ENCODE measurements at regions not wholly inside any gene's neighbourhood (a gene's known extent, or its start where the extent isn't known, plus 50 kb on each side); places are given as distances from the start of the nearest gene placed in this dataset.
"Not testable (repeated sequence)": the region's sequence is repeated elsewhere in the genome, so short reads cannot be mapped to it uniquely, and the experiment has no call there.

DNA sequence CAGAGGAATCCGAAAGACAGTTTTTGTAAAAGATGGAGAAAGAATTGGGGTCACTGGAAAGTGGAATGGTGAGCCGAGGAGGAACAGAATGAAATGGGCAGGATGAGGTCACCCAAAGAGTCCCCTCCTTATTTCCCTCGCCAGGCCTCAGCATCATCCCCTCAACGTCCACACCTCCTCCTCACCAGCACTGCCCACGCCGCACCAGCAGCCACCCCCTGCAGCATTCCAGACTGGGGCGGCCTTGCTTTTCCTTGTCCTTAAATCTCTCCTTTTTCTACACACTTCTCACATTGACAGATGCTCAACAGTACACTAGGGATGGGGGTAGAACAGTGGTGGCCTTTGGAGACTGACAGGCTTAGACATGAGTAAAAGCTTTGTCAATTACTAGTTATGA lies 363.1 kb upstream of the NOX3 start:
- H3K27ac ChIP-seq (ENCODE audit: low read depth, low read length), result no peak overlapping the region
- WGBS, 3 donors, result 77 to 92% (median 80%) methylated on average over 7 of the region's 7 CpGs

GRCh38 chr6:155813548-155813947 lies 357.9 kb upstream of the NOX3 start:
- 76 to 86% (median 80%) methylated on average over 5 of the region's 5 CpGs for WGBS, 3 donors

GRCh38 chr6:155807243-155807642 lies 351.6 kb upstream of the NOX3 start:
- 76 to 93% (median 91%) methylated on average over 6 of the region's 6 CpGs for WGBS, 3 donors
- no peak overlapping the region for H3K27ac ChIP-seq (ENCODE audit: low read depth, low read length)

More at GRCh38 chr6:155813548-155813947, 357.9 kb upstream of the NOX3 start:
- no peak overlapping the region for H3K27ac ChIP-seq (ENCODE audit: low read depth, low read length)

DNA sequence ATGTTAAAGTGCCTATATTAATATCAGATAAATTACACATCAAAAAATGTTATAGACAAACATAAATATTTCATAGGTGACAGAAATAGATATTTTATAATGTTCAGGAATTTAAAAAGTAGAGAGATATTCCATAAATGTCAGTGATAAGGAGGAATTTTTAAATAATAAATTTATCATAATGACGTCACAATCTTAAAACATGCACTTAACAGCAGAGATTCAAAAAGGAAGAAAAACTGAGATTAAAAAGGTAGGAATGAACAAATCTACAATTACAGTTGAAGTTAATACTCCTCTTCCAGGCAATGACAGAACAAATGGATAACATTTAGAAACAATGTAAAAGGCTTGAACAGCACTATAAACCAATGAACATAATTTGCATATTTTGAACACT lies 345.4 kb upstream of the NOX3 start:
- no peak overlapping the region for H3K27ac ChIP-seq (ENCODE audit: low read depth, low read length)
- 88 to 94% (median 88%) methylated on average over 1 of the region's 1 CpG for WGBS, 3 donors

DNA sequence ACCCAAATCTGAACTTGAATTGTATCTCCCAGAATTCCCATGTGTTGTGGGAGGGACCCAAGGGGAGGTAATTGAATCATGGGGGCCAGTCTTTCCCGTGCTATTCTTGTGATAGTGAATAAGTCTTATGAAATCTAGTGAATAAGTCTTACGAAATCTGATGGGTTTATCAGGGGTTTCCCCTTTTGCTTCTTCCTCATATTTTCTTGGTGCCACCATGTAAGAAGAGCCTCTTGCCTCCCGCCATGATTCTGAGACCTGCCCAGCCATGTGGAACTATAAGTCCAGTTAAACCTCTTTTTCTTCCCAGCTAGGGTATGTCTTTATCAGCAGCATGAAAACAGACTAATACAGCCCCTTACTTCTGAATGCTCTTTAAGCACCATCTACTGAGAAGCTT lies 343.2 kb upstream of the NOX3 start:
- whole genome bisulfite sequencing, 3 donors, result 66 to 85% (median 78%) methylated on average over 3 of the region's 3 CpGs
- not testable (repeated sequence) for H3K27ac ChIP-seq (ENCODE audit: low read depth, low read length)

GRCh38 chr6:155795173-155795796 lies 339.6 kb upstream of the NOX3 start:
- WGBS, 3 donors, result 60 to 89% (median 86%) methylated on average over 8 of the region's 8 CpGs
- H3K27ac ChIP-seq (ENCODE audit: low read depth, low read length), result no peak overlapping the region

GRCh38 chr6:155791891-155792290 lies 336.3 kb upstream of the NOX3 start:
- H3K27ac ChIP-seq (ENCODE audit: low read depth, low read length), result no peak overlapping the region
- 77 to 88% (median 81%) methylated on average over 4 of the region's 4 CpGs for WGBS, 3 donors

DNA sequence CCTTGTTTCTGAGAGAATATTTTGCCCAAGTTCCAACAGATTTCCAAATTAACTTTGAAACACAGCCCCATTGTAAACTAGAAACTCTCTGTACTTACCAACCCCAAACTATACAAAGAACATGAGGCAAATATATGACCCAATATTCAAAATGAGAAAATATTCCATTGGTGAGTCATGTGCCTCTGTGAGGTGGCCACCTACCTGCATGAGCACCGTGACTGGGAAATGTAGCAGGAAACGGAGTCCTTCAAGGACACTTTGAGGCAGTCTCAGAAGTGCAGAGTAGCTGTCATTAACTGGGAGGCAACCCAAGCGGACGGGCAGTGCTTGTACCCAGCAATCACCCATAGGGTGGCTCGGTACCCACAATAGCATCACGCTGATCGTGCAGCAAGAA lies 335.5 kb upstream of the NOX3 start:
- H3K27ac ChIP-seq (ENCODE audit: low read depth, low read length), result no peak overlapping the region
- 80 to 95% (median 88%) methylated on average over 7 of the region's 7 CpGs for WGBS, 3 donors

- WGBS, 3 donors, result 84 to 97% (median 92%) methylated on average over 5 of the region's 5 CpGs
- no peak overlapping the region for H3K27ac ChIP-seq (ENCODE audit: low read depth, low read length)
Measured at GRCh38 chr6:155787168-155787567, 331.5 kb upstream of the NOX3 start.

- WGBS, 3 donors, result 82 to 83% (median 83%) methylated on average over 1 of the region's 1 CpG
- no peak overlapping the region for H3K27ac ChIP-seq (ENCODE audit: low read depth, low read length)
Measured at GRCh38 chr6:155786528-155786927, 330.9 kb upstream of the NOX3 start.

DNA sequence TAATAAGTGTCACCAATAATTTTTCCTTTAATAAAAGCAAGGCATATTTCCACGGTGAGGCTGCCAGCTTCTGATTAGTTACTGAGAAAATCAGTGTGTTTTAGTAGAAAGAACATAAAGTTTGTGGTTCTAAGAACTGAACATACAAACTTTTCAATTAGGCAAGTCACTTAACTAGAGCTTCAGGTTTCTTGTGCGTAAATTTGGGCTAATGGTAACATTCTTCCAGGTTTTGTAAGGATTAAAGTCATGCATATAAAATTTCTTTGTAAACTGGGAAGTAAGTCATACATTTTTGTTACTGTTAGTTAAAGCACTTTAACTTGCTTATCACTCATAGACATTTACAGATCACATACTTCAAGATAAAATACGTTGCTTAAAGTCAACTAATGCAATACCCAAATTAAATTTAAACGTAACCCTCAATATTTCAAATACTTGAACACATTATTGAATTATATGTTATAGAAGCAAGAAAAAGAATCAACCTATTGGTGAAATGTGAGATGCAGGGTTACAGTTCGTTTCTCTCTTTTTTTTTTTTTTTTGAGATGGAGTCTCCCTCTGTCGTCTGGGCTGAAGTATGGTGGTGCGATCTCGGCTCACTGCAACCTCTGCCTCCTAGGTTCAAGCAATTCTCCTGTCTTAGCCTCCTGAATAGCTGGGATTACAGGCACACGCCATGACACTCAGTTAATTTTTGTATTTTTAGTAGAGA lies 327.3 kb upstream of the NOX3 start:
- no peak overlapping the region for H3K27ac ChIP-seq (ENCODE audit: low read depth, low read length)
- WGBS, 3 donors, result 68 to 82% (median 79%) methylated on average over 9 of the region's 9 CpGs

DNA sequence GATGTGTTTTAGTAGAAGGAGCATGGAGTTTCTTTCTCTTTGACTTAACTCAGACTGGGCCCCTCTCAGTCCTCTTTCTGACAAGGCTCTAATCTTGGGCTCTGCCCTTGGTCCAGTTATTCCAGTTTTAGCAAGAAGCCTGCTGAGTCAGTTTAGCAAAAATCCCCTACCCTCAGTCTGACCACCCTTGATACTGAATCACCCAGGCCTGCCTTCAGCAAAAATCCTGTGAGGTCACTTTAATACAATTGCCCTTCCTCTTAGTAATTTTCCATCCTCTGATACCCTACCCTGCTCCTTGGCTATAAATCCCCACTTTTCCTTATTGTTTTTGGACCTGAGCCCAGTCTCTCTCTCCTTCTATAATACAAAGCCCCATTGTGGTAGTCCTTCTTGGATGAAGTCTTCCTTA lies 326.7 kb upstream of the NOX3 start:
- no peak overlapping the region for H3K27ac ChIP-seq (ENCODE audit: low read depth, low read length)

- no peak overlapping the region for H3K27ac ChIP-seq (ENCODE audit: low read depth, low read length)
- 54 to 78% (median 77%) methylated on average over 2 of the region's 2 CpGs for WGBS, 3 donors
Measured at GRCh38 chr6:155779456-155779855, 323.8 kb upstream of the NOX3 start.

GRCh38 chr6:155778336-155778735 lies 322.7 kb upstream of the NOX3 start:
- 87 to 90% (median 87%) methylated on average over 2 of the region's 2 CpGs for WGBS, 3 donors
- H3K27ac ChIP-seq (ENCODE audit: low read depth, low read length), result no peak overlapping the region

DNA sequence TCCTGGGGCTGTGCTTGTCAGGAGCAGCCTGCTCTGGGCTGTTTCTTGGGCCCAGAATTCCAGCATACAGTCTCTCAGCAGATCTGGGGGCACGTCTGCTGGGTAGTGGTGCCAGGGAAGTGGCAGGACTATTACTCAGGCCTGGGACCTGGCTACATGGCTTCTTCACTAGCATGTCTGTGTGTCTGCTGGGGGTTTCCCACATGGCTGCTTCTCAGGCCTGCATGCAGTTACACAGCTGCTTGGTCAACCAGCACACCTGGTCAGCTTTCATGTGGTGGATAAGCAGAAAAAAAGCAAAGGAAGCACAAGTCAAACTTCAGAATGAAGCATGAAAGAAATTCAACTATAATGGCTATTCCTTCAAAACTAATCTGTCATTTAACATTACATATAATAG lies 316.2 kb upstream of the NOX3 start:
- H3K27ac ChIP-seq (ENCODE audit: low read depth, low read length), result no peak overlapping the region
- 87 to 95% (median 92%) methylated on average over 1 of the region's 1 CpG for WGBS, 3 donors

DNA sequence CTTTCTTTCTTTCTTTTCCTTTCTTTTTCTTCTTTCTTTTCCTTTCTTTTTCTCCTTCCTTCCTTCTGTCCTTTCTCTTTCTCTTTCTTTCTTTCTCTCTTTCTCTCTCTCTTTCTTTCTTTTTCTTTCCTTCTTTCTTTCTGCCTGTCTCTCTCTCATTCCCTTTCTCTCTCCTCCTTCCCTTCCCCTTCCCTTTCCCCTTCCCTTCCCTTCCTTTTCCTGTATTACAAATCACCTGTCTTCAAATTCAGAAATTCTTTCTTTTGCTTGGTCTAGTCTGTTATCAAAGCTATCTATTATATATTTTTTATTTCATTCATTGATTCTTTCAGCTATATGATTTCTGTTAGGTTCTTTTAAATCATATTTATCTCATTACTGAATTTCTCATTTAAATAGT lies 315.2 kb upstream of the NOX3 start:
- no peak overlapping the region for H3K27ac ChIP-seq (ENCODE audit: low read depth, low read length)

DNA sequence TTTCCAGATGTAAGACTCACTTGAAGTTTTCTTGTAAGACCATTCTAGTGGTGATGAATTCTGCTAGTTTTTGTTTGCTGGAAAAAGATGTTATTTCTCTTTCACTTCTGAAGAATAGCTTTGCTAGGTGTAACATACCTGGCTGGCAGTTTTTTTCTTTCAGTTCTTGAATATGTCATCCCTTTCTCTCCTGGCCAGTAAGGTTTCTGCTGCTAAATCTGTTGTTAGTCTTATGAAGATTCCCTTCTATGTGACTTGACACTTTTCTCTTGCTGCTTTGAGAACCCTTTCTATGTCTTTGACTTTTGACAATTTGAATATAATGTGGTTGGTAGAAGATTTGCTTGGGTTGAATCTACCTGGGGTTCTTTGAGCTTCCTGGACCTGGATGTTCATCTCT lies 314.7 kb upstream of the NOX3 start:
- H3K27ac ChIP-seq (ENCODE audit: low read depth, low read length), result no peak overlapping the region

- WGBS, 3 donors, result 72 to 79% (median 77%) methylated on average over 8 of the region's 8 CpGs
Measured at GRCh38 chr6:155765275-155766194, 309.9 kb upstream of the NOX3 start.

DNA sequence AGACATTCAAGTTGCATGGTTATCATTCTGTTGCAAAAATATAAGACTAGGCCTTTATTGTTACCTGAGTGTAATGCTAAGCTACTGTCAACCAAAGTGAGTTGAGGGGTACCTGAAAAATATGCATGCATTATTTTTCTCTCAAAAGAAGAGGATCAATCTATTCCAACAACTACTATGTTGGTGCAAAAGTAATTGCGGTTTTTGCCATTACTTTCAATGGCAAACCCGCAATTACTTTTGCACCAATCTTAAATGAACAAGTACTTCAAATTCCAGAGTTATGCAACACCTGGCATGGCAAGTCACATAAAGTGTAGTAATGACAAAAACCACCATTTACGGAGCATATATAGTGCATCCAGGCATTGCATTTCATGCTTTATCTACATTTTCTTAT lies 307.0 kb upstream of the NOX3 start:
- 93 to 96% (median 95%) methylated on average over 3 of the region's 3 CpGs for WGBS, 3 donors
- H3K27ac ChIP-seq (ENCODE audit: low read depth, low read length), result no peak overlapping the region

More at GRCh38 chr6:155765275-155766194, 309.9 kb upstream of the NOX3 start:
- H3K27ac ChIP-seq (ENCODE audit: low read depth, low read length), result no peak overlapping the region
